GM18505 (cell line): ENCODE measurements at regions not wholly inside any gene's neighbourhood (a gene's known extent, or its start where the extent isn't known, plus 50 kb on each side); places are given as distances from the start of the nearest gene placed in this dataset.
A peak's percentile ranks its signal among the peaks of the same experiment; 100 is the strongest.

ENCODE experiments used
- ATAC-seq: cut with Tn5 transposase; IDR thresholded peaks from one replicate; pipeline ENCODE4 v1.9.1; 2021; ENCODE audit not compliant: unreplicated experiment
- POLR2A ChIP-seq: IDR thresholded peaks from 4 replicates; pipeline ENCODE4 v1.6.1; 2011; ENCODE audit warnings: borderline replicate concordance; ENCODE audit not compliant: insufficient read depth, insufficient read length; ENCODE audit errors: extremely low read depth

- TF ChIP-seq POLR2A = no peak
- no peak for ATAC-seq
Measured at GRCh38 chr7:46168671-46169383, 247.8 kb upstream of the IGFBP3 start.

DNA sequence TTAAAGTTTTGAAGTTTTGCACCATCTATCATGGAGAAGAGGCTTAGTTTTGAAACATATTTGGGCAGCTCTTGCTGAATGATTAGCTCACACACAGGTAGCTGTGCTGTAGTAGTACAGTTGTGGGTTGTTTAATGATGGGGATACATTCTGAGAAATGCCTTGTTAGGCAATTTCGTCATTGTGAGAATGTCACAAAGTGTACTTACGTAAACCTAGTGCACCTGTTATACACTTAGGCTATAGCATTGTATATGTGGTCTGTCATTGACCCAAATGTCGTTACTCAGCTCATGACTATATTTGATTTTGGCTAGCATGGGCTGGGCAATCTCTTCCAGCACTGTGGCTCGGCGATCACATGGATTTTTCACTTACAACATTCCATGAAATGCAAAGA is 247.2 kb upstream of the IGFBP3 start:
- TF ChIP-seq POLR2A = no peak
- ATAC-seq = no peak

GRCh38 chr7:46165276-46165675 is 244.2 kb upstream of the IGFBP3 start:
- no peak for ATAC-seq
- TF ChIP-seq POLR2A = no peak

DNA sequence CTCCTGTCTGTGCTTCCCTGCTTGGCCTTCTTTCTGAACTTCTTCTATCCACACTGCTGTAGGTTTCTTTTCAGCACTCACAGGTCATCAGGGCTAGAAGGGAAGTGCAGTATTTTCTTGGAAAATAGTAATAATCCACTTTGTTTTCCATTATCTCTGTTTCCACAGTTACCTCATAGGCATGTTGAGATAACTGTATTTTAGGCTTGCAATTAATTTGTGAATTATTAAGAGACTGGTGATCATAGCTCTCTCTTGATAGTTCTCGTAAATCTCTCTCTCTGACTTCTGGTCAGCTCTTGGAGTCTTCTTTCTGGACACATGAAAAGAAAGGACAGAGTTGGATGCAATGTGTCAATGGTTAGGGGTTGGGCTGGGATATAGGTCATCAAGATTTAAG is 243.6 kb upstream of the IGFBP3 start:
- ATAC-seq = no peak
- TF ChIP-seq POLR2A = no peak

- TF ChIP-seq POLR2A = no peak
- ATAC-seq = no peak
Measured at GRCh38 chr7:46163246-46163645, 242.2 kb upstream of the IGFBP3 start.

GRCh38 chr7:46162609-46163008 is 241.5 kb upstream of the IGFBP3 start:
- no peak for ATAC-seq
- no peak for TF ChIP-seq POLR2A

DNA sequence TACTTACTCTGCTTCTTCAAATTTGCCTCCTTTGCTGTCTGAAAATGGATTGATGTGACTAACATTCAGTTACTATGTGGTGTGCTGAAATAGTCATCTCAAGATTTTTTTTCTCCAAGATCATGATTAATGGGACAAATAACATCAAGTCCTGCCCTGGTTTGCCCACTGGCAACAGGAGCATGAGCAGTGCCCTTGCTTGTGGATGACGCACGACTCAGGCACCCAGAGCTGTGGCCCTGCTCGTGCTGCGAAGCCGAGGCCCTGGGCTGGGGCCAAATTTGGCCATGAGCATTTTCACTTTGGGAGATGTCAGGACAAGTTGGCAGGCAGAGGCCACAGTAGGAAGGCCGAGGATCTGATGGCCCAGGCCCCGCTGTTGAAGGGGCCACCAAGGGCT is 239.8 kb upstream of the IGFBP3 start:
- TF ChIP-seq POLR2A = no peak
- no peak for ATAC-seq

- no peak for ATAC-seq
- no peak for TF ChIP-seq POLR2A
Measured at GRCh38 chr7:46157931-46158330, 236.9 kb upstream of the IGFBP3 start.

- no peak for TF ChIP-seq POLR2A
Measured at GRCh38 chr7:46157404-46157803, 236.3 kb upstream of the IGFBP3 start.

GRCh38 chr7:46156853-46157252 is 235.8 kb upstream of the IGFBP3 start:
- no peak for ATAC-seq
- TF ChIP-seq POLR2A = no peak

More at GRCh38 chr7:46157404-46157803, 236.3 kb upstream of the IGFBP3 start:
- ATAC-seq = no peak

DNA sequence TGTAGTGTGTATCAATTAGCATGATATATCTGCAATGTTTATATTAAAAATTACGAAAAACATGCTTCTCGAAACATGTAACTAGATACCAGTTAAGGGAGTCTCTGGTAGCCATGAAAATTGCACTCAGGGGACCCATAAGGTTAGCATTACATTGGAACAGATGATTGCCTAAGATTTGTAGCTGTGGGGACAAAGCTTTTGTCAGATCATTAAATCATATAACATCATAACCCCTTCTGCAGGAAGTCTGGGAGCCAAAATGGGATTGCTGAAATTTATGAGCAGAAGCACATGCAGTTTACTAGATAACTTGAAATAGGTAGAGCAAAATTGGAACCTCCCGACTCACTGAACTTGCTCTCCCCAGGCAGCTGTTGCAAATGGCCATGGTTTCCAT is 235.0 kb upstream of the IGFBP3 start:
- ATAC-seq = no peak

DNA sequence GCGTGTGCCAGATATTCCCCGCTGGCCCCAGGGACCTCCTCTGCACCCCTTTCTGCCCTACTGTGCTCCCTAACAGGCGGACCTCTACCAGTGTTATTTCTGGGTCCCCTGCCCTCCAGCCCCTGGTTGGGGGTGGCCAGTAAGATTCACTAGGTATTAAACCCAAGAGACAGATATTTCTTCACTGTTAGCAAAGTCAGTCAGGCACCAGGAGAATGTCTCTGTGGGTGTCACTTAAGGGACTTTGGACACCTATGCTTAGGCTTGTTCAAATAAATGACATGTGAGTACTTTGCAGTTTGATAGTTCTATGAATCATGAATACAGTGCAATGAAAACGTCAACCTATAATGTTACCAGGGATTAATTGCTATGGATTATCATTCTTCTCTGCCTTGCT is 234.3 kb upstream of the IGFBP3 start:
- ATAC-seq = no peak
- no peak for TF ChIP-seq POLR2A

More for the DNA sequence above, 235.0 kb upstream of the IGFBP3 start:
- no peak for TF ChIP-seq POLR2A

DNA sequence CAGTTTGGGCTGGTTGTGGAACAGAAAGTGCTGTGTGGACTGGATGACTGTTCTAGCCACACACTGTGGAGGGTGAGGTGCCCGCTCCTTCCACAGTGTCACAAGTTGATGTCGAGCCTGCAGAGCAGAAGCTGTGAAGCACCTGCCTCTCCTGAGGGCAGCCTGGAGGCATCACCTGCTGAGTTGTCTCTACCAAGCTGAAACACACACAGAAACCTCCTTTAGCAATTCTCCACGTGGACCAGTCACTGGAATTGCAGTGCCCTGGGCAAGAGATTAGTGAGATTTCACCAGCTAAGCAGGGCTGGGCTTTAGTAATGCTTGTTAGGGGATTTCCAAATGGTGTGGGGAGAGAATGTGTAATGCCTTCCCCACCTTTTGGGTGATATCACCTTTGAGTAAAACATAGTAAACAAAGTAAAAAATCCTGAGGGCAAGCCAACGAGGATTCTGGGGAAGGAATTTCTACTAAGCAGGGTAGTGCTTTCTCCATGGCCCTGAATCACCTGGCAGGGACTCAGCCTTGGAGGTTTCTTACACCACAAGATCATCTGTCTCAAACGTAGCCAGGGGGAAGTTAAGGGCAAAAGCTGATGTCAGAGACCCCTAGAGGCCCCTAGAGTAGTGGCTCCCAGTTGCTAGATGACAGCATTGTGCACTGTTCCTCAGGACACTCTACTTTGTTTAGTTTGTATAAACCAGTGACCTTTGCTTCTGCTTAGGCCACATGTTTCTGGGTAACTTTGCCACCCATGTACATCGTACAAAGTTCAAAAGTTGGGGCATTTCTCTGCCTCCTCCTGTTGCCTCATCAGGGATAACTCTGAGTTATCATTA is 233.1 kb upstream of the IGFBP3 start:
- TF ChIP-seq POLR2A = no peak
- ATAC-seq = peak; percentile 57

DNA sequence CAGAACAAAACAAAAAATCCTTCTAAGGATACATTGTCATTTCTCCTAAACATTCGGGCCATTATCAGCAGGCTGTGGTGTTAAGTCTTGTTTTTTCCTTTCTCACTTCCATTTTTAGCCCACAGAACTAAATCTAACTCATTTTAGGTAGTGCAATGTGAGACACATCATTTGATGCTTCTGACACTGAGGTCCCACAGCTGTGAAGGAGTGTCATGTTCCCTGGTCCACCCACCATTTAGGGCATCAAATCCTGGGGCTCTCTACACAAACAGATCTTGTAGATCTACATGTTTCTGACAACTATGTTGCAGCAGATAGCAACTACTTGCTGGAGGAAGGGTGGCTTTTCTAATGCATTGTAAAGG is 232.5 kb upstream of the IGFBP3 start:
- no peak for ATAC-seq
- no peak for TF ChIP-seq POLR2A
